ENCODE measurements at regions not wholly inside any gene's neighbourhood (a gene's known extent, or its start where the extent isn't known, plus 50 kb on each side); places are given as distances from the start of the nearest gene placed in this dataset.

DNA sequence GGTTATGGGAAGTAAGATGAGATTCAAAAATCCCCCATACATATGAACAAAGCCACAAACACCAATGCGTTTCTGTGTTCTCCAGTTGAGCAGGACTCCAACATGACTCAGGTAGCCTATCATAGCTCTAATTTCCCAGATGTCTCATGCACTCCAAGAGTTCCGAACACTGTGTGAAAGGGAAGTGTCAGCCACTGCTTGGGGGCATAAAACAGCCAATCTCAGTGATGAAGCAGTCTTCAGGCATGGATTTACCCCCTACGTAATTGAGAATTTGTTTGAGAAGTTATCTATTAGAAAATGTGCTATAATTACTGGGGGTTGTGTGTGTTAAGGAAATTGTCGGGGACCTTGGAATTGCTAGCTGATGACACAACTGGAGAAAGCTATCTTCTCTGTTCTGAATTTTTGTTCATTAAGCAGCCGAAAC, 153.9 kb upstream of the AVPR1A start:
- Mint-ChIP-seq H3K27me3 (ENCODE audit: insufficient read depth, unreplicated experiment) (no peaks in the 10 kb centered on the region), H3K36me3 (ENCODE audit: insufficient read depth, unreplicated experiment) (no peaks in the 10 kb centered on the region)

DNA sequence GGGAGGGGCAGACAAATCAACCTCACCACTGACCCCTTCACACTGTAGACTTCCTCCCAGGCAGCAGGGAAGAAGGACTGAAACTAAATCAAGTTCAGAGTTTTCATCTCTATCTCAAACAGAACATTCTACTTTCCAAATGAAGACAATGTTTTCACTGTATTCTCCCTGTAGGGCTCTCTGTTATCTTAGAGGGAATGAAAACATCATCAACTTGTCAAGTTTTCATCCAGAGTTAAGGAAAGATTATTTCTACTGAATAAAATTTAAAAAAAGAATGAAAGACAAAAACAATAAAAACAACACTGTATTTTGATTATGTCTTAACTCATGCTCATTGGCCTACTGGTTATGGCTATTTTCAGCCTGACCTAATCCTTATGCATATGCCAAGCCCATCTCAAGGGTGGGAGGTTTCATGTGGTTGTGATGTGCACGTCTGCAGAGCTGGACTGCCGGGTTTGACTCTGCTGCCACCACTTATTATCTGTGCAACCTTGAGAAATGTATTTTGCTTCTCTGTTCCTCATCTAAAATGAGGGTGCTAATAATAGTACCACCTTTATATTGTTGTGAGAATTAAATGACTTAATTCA, 152.0 kb upstream of the AVPR1A start:
- Mint-ChIP-seq H3K9me3 (ENCODE audit: unreplicated experiment) (no peaks in the 10 kb centered on the region), H3K4me1 (ENCODE audit: low read depth, unreplicated experiment) (peaks cover 6% of the 10 kb centered on the region), H3K27ac (ENCODE audit: unreplicated experiment) (no peak overlapping the region), H3K36me3 (ENCODE audit: insufficient read depth, unreplicated experiment) (no peaks in the 10 kb centered on the region), H3K27me3 (ENCODE audit: insufficient read depth, unreplicated experiment) (no peaks in the 10 kb centered on the region), H3K4me3 (ENCODE audit: unreplicated experiment) (no peak overlapping the region)
- ChIA-PET CTCF (no interaction called here), POLR2A (no interaction called here)
- H3K4me3 ChIP-seq (ENCODE audit: low read depth, low read length), result no peak overlapping the region
- intact Hi-C loops (cut with micrococcal nuclease; ENCODE audit: unreplicated experiment), result no loop called here
- H3K4me1 ChIP-seq, result no peaks in the 10 kb centered on the region
- DNase-seq, result no peak
- H3K36me3 ChIP-seq (ENCODE audit: control insufficient read depth, insufficient read depth, low read length), result no peaks in the 10 kb centered on the region
- BruUV-seq (replicated peaks), result no TSS peak
- H3K27me3 ChIP-seq (replicated peaks; ENCODE audit: control insufficient read depth, insufficient read depth, low read length), result no peaks in the 10 kb centered on the region
- H3K9me3 ChIP-seq, result no peaks in the 10 kb centered on the region
- TF ChIP-seq CTCF (IDR thresholded peaks at IDR 0.05; ENCODE audit: insufficient read depth in 1 of 2, low read depth in 1 of 2, low read length in 1 of 2, severe bottlenecking in 1 of 2, unreplicated experiment in 1 of 2), result no peak

More for the DNA sequence above, 153.9 kb upstream of the AVPR1A start:
- no peak for DNase-seq
- no peaks in the 10 kb centered on the region for H3K9me3 ChIP-seq
- no peak overlapping the region for H3K4me3 Mint-ChIP-seq (ENCODE audit: unreplicated experiment)
- H3K9me3 Mint-ChIP-seq (ENCODE audit: unreplicated experiment), result no peaks in the 10 kb centered on the region
- H3K27ac Mint-ChIP-seq (ENCODE audit: unreplicated experiment), result no peak overlapping the region
- ChIA-PET POLR2A (no interaction called here), CTCF (no interaction called here)
- no peaks in the 10 kb centered on the region for H3K27me3 ChIP-seq (replicated peaks; ENCODE audit: control insufficient read depth, insufficient read depth, low read length)
- H3K4me1 Mint-ChIP-seq (ENCODE audit: low read depth, unreplicated experiment), result peaks cover 6% of the 10 kb centered on the region
- intact Hi-C loops (cut with micrococcal nuclease; ENCODE audit: unreplicated experiment), result no loop called here
- no peak for TF ChIP-seq CTCF (IDR thresholded peaks at IDR 0.05; ENCODE audit: insufficient read depth in 1 of 2, low read depth in 1 of 2, low read length in 1 of 2, severe bottlenecking in 1 of 2, unreplicated experiment in 1 of 2)
- H3K4me3 ChIP-seq (ENCODE audit: low read depth, low read length), result no peak overlapping the region
- H3K36me3 ChIP-seq (ENCODE audit: control insufficient read depth, insufficient read depth, low read length), result no peaks in the 10 kb centered on the region
- BruUV-seq (replicated peaks), result no TSS peak
- no peaks in the 10 kb centered on the region for H3K4me1 ChIP-seq

GRCh38 chr12:63302269-63302940, 151.4 kb upstream of the AVPR1A start:
- BruUV-seq (replicated peaks), result no TSS peak
- Mint-ChIP-seq H3K27me3 (ENCODE audit: insufficient read depth, unreplicated experiment) (no peaks in the 10 kb centered on the region), H3K4me1 (ENCODE audit: low read depth, unreplicated experiment) (peaks cover 10% of the 10 kb centered on the region), H3K36me3 (ENCODE audit: insufficient read depth, unreplicated experiment) (no peaks in the 10 kb centered on the region), H3K9me3 (ENCODE audit: unreplicated experiment) (no peaks in the 10 kb centered on the region), H3K4me3 (ENCODE audit: unreplicated experiment) (no peak overlapping the region), H3K27ac (ENCODE audit: unreplicated experiment) (no peak overlapping the region)
- no peak for TF ChIP-seq CTCF (IDR thresholded peaks at IDR 0.05; ENCODE audit: insufficient read depth in 1 of 2, low read depth in 1 of 2, low read length in 1 of 2, severe bottlenecking in 1 of 2, unreplicated experiment in 1 of 2)
- Histone ChIP-seq H3K9me3 (no peaks in the 10 kb centered on the region), H3K4me3 (ENCODE audit: low read depth, low read length) (no peak overlapping the region), H3K36me3 (ENCODE audit: control insufficient read depth, insufficient read depth, low read length) (no peaks in the 10 kb centered on the region), H3K4me1 (no peaks in the 10 kb centered on the region), H3K27me3 (replicated peaks; ENCODE audit: control insufficient read depth, insufficient read depth, low read length) (no peaks in the 10 kb centered on the region)
- intact Hi-C loops (cut with micrococcal nuclease; ENCODE audit: unreplicated experiment), result no loop called here
- no peak for DNase-seq
- ChIA-PET CTCF (no interaction called here), POLR2A (no interaction called here)

All from Caco-2 (cell line).